Effector memory CD4-positive, alpha-beta T cell (primary cell): ENCODE measurements at regions not wholly inside any gene's neighbourhood (a gene's known extent, or its start where the extent isn't known, plus 50 kb on each side); places are given as distances from the start of the nearest gene placed in this dataset.

ENCODE experiments used
- DNase-seq, 3 donors: peaks; one replicate each; pipeline ENCODE4 v3.0.0-alpha.2; 2020
- H3K27ac ChIP-seq: 2 replicates; pipeline ENCODE4 v1.7.0; 2013; ENCODE audit warnings: mild to moderate bottlenecking, low read length, moderate library complexity; ENCODE audit not compliant: insufficient read depth, poor library complexity, severe bottlenecking
- H3K27me3 ChIP-seq: replicated peaks from 2 replicates; pipeline ENCODE4 v1.7.0; 2013; ENCODE audit warnings: mild to moderate bottlenecking, low read length; ENCODE audit not compliant: insufficient read depth, control insufficient read depth, poor library complexity, severe bottlenecking
- H3K36me3 ChIP-seq: 2 replicates; pipeline ENCODE4 v1.7.0; 2013; ENCODE audit warnings: mild to moderate bottlenecking, low read length, moderate library complexity; ENCODE audit not compliant: control insufficient read depth, insufficient read depth
- H3K4me1 ChIP-seq: 2 replicates; pipeline ENCODE4 v1.7.0; 2013; ENCODE audit warnings: low read length, mild to moderate bottlenecking; ENCODE audit not compliant: control insufficient read depth, insufficient read depth, poor library complexity, severe bottlenecking
- H3K4me3 ChIP-seq: 2 replicates; pipeline ENCODE4 v1.7.0; 2013; ENCODE audit warnings: low read length, low read depth, mild to moderate bottlenecking; ENCODE audit not compliant: insufficient read depth, poor library complexity, severe bottlenecking
- H3K9me3 ChIP-seq: 2 replicates; pipeline ENCODE4 v1.7.0; 2013; ENCODE audit warnings: mild to moderate bottlenecking, low read length, moderate library complexity; ENCODE audit not compliant: control insufficient read depth

- no peaks in the 10 kb centered on the region for H3K4me1 ChIP-seq
- no peaks in the 10 kb centered on the region for H3K27me3 ChIP-seq
- no peaks in the 10 kb centered on the region for H3K9me3 ChIP-seq
- DNase-seq, result no peak
- H3K27ac ChIP-seq, result no peak overlapping the region
- no peak overlapping the region for H3K4me3 ChIP-seq
- no peaks in the 10 kb centered on the region for H3K36me3 ChIP-seq
Observed at GRCh38 chr3:102761766-102762165, 327.0 kb downstream of the ZPLD1 start.

DNA sequence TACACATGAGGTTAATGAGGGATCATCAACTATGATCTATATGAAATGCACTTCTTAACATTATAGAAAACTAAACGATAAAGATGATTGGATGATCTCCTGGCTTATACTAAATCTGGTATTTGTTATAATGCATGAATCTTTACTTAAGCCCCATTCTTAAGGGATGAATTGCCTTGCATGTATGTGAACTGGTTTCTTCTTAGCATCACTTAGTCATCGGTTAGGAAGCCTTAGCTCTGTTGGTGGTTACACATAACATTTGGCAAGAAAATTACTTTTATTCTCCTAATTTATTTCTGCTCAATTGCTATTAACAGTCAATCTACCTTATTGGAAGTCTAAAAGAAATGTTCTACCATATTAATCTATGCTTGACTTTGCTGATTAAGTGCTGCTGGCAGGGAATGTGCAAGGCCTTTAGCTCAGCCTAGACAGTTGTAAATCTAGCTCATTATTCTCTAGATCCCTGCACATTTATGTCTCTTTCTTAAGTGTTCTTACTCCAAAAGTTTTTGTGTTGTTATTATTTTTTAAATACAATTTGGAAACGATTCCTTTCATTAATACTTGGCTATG is 356.0 kb downstream of the ZPLD1 start:
- Histone ChIP-seq H3K27me3 (no peaks in the 10 kb centered on the region), H3K36me3 (no peaks in the 10 kb centered on the region), H3K4me3 (no peak overlapping the region), H3K4me1 (no peaks in the 10 kb centered on the region), H3K27ac (no peak overlapping the region), H3K9me3 (no peaks in the 10 kb centered on the region)
- no peak for DNase-seq

DNA sequence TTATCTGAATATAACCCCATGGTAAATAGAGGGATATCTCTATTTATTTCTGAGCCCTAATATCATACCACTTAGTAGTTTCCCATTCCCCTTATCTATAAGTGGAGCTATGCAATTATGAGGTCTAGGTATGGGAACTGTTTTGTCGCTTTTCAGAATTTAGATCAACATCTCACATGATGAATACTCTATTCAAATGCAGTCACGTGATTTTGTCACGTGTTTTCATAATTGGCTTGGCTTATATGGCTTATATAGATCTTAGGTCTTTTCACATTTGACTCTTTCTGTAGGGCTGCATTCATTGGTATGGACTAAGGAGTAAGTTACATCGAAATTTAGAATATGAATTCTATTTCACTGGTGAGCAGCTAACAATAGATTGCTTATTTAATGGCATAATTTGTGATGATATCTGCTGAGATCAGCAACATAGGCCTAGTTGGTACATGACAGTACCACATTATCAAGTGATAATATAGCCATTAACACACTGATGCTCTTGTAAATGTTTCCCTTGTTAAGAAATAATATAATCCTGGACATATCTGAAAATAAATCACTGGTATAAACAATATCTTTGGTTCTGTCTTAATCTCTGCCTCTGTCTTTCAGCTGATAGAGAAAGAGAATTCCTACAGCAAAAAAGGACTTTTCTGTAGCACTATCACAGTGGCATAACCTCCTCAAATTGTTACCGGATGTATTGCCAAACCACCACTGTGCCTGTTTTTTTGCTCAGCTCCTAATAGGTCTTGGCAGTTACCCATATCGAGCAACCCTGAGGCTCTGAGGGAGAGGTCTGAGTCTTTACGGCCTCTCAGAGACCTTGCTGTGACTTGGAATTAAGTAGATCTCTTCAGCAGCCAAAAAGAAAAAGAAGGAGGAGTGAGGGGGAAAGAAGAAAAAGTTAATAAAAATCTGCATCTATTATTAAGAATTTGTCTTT is 357.1 kb downstream of the ZPLD1 start:
- no peak for DNase-seq

GRCh38 chr3:102796804-102797203 is 362.0 kb downstream of the ZPLD1 start:
- H3K27me3 ChIP-seq, result no peaks in the 10 kb centered on the region
- H3K4me3 ChIP-seq, result no peak overlapping the region
- H3K36me3 ChIP-seq, result no peaks in the 10 kb centered on the region
- no peaks in the 10 kb centered on the region for H3K9me3 ChIP-seq
- no peak overlapping the region for H3K27ac ChIP-seq
- no peaks in the 10 kb centered on the region for H3K4me1 ChIP-seq
- DNase-seq, result no peak

More for the DNA sequence above, 357.1 kb downstream of the ZPLD1 start:
- H3K27me3 ChIP-seq, result no peaks in the 10 kb centered on the region
- no peaks in the 10 kb centered on the region for H3K36me3 ChIP-seq
- no peaks in the 10 kb centered on the region for H3K4me1 ChIP-seq
- no peak overlapping the region for H3K4me3 ChIP-seq
- H3K9me3 ChIP-seq, result no peaks in the 10 kb centered on the region
- H3K27ac ChIP-seq, result no peak overlapping the region

DNA sequence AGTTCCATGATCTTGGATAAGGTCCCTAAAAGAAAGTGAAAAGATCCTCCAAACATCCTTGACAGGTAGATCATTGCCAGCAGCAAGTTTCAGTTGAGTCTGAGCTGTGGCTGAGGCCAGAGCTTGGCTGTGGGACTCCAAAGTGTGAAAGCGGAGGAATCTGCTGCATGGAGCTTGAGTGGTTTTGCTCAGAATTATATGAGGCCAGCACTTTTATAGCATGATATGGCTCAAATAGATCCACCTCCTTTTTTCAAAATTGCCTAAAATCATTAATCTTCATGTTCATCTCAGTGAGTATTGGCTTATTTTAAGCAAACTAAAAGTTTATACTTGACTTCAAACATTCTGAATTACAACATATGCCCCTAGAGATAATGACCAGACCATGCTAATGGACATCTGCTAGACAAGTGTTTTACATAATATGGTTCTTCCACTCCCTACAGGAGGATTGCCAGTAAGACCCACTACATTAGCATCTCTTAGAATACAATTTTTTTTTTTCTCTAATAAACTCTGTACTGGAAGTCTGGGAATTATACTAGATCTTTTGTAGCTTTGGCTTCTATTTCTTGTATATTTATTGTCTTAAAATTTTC is 368.1 kb downstream of the ZPLD1 start:
- no peak for DNase-seq

DNA sequence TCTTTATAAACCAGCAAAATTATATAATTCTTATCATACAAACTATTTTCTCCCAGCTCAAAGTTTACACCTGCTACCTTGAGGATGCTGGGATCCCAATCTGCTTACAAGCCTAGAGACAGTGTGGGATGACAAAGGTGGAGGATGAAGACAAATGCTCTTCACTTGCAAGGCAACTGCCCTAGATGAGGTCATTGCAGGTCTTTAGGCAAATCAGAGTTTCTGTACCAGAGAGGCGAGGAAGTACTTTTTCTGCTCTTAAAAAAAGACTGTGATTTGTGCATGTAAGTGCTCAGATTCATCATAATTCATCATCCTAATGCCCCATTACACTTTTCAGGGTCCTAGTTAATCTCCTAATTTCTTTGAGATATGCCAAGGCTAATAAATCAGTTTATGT is 376.1 kb downstream of the ZPLD1 start:
- Histone ChIP-seq H3K4me1 (no peaks in the 10 kb centered on the region), H3K27me3 (no peaks in the 10 kb centered on the region), H3K4me3 (no peak overlapping the region), H3K9me3 (no peaks in the 10 kb centered on the region), H3K27ac (no peak overlapping the region), H3K36me3 (no peaks in the 10 kb centered on the region)
- DNase-seq, result no peak

More for the DNA sequence above, 368.1 kb downstream of the ZPLD1 start:
- Histone ChIP-seq H3K27ac (no peak overlapping the region), H3K27me3 (no peaks in the 10 kb centered on the region), H3K4me1 (no peaks in the 10 kb centered on the region), H3K4me3 (no peak overlapping the region), H3K36me3 (no peaks in the 10 kb centered on the region), H3K9me3 (no peaks in the 10 kb centered on the region)

DNA sequence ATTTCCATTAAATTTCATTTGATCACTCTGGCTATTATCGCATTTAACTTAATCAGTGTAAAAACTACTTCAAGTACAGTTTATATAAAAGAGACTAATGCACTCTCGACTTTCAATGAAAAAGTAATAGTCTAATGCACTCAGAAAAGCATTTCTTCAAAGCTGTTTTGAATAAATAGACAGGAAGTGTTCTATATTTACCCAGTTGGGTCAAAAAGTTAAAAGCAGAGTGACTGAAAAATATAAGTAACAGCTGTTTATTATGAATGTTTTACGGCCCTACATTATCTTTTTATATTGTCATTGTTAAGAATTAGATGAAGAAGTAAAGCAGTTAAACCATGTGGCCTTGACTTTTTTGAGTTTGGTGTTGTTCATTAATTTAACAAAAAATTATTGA is 391.8 kb downstream of the ZPLD1 start:
- Histone ChIP-seq H3K36me3 (no peaks in the 10 kb centered on the region), H3K4me1 (no peaks in the 10 kb centered on the region), H3K27ac (no peak overlapping the region), H3K4me3 (no peak overlapping the region), H3K27me3 (no peaks in the 10 kb centered on the region), H3K9me3 (no peaks in the 10 kb centered on the region)
- DNase-seq, result no peak

GRCh38 chr3:102827386-102827785 is 392.6 kb downstream of the ZPLD1 start:
- H3K4me3 ChIP-seq, result no peak overlapping the region
- no peaks in the 10 kb centered on the region for H3K36me3 ChIP-seq

DNA sequence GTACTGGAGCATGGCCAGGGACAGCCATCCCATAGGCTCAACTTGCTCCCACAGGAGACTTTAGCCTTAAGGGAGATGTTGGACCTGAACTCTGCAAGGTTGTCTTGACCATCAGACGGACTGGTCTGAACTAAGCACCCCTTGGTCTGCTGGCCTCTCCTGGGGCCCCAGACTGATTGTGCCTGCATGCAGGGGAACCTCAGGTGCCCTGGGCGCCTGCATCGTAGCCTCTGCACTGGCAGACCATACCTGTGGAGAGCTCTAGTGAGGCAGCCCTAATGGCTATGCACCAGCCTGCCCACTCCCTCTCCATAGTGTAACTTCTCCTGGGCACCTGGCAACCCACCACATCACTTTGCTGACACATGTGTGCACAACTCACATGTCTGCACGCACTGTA is 395.6 kb downstream of the ZPLD1 start:
- H3K4me1 ChIP-seq, result no peaks in the 10 kb centered on the region
- no peaks in the 10 kb centered on the region for H3K36me3 ChIP-seq
- no peak overlapping the region for H3K27ac ChIP-seq
- H3K27me3 ChIP-seq, result no peaks in the 10 kb centered on the region
- no peak for DNase-seq
- H3K4me3 ChIP-seq, result no peak overlapping the region
- H3K9me3 ChIP-seq, result no peaks in the 10 kb centered on the region

More at GRCh38 chr3:102827386-102827785, 392.6 kb downstream of the ZPLD1 start:
- Histone ChIP-seq H3K9me3 (no peaks in the 10 kb centered on the region), H3K27ac (no peak overlapping the region), H3K4me1 (no peaks in the 10 kb centered on the region), H3K27me3 (no peaks in the 10 kb centered on the region)
- DNase-seq, result no peak

- Histone ChIP-seq H3K4me3 (no peak overlapping the region), H3K9me3 (no peaks in the 10 kb centered on the region), H3K36me3 (no peaks in the 10 kb centered on the region), H3K27me3 (no peaks in the 10 kb centered on the region), H3K27ac (no peak overlapping the region), H3K4me1 (no peaks in the 10 kb centered on the region)
- no peak for DNase-seq
Observed at GRCh38 chr3:102841866-102842265, 407.1 kb downstream of the ZPLD1 start.
